ENCODE measurements at regions not wholly inside any gene's neighbourhood (a gene's known extent, or its start where the extent isn't known, plus 50 kb on each side); places are given as distances from the start of the nearest gene placed in this dataset.

DNA sequence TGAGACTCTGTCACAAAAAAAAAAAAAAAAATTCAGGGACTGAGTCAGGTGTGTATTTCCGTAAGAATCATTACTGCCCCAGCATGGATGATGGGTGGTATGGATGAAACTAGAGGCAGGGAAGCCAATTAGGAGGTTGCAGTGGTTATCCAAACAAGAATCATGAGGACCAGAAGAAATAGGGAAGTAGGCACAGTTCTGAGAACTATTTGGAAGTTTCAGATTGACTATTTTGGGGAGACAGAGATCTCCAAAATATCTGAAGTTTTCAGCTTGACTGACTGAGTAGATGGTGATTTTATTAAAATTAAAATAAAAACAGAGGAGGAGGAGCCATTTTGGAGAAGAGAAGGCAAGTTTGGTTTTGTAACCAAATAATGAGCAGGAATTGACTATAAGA lies 119.4 kb upstream of the NRBF2 start:
- Histone ChIP-seq H3K4me3 (ENCODE audit: control insufficient read depth in 2 of 3, extremely low read depth in 1 of 3, insufficient read depth in 2 of 3, low read depth in 1 of 3, low read length in 3 of 3) (no peak overlapping the region), H3K4me1 (ENCODE audit: control insufficient read depth, extremely low read depth, insufficient read depth, low read length) (no peaks in the 10 kb centered on the region), H3K9ac (ENCODE audit: control insufficient read depth, extremely low read depth, insufficient read depth, low read length) (no peak overlapping the region), H3K36me3 (ENCODE audit: control insufficient read depth in 2 of 2, extremely low read depth in 1 of 2, insufficient read depth in 2 of 2, low read length in 2 of 2) (no peaks in the 10 kb centered on the region), H2AFZ (ENCODE audit: control insufficient read depth, low read length) (no peak overlapping the region), H3K4me2 (ENCODE audit: control insufficient read depth, extremely low read depth, insufficient read depth, low read depth, low read length) (no peak overlapping the region), H4K20me1 (ENCODE audit: control insufficient read depth, extremely low read depth, insufficient read depth, low read length) (no peaks in the 10 kb centered on the region), H3K9me1 (ENCODE audit: control insufficient read depth, extremely low read depth, insufficient read depth, low read length) (no peaks in the 10 kb centered on the region), H3K79me2 (ENCODE audit: control insufficient read depth, insufficient read depth, low read length) (no peaks in the 10 kb centered on the region), H3K27ac (ENCODE audit: control insufficient read depth, insufficient read depth, low read length) (no peak overlapping the region), H3K9me3 (ENCODE audit: control insufficient read depth, low read depth, low read length) (no peaks in the 10 kb centered on the region), H3K27me3 (ENCODE audit: control insufficient read depth, extremely low read depth, insufficient read depth, low read length) (no peaks in the 10 kb centered on the region)
- DNase-seq (ENCODE audit: low read depth, low spot score) (no peak), FAIRE-seq (no peak)
- dilution Hi-C loops (cut with MboI; ENCODE audit: extremely low pct_ligation_motif_present, low sequenced_read_pairs): no loop called here
- TF ChIP-seq EZH2 (IDR thresholded peaks at IDR 0.05; ENCODE audit: low read length): no peak
- TF ChIP-seq, protein P1, sequence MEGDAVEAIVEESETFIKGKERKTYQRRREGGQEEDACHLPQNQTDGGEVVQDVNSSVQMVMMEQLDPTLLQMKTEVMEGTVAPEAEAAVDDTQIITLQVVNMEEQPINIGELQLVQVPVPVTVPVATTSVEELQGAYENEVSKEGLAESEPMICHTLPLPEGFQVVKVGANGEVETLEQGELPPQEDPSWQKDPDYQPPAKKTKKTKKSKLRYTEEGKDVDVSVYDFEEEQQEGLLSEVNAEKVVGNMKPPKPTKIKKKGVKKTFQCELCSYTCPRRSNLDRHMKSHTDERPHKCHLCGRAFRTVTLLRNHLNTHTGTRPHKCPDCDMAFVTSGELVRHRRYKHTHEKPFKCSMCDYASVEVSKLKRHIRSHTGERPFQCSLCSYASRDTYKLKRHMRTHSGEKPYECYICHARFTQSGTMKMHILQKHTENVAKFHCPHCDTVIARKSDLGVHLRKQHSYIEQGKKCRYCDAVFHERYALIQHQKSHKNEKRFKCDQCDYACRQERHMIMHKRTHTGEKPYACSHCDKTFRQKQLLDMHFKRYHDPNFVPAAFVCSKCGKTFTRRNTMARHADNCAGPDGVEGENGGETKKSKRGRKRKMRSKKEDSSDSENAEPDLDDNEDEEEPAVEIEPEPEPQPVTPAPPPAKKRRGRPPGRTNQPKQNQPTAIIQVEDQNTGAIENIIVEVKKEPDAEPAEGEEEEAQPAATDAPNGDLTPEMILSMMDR (optimal IDR thresholded peaks at IDR 0.05 in 1 of 3, IDR thresholded peaks at IDR 0.05 in 1 of 3, conservative IDR thresholded peaks at IDR 0.05 in 1 of 3; ENCODE audit: extremely low read depth in 1 of 3, insufficient read depth in 2 of 3, low read length in 3 of 3): no peak

DNA sequence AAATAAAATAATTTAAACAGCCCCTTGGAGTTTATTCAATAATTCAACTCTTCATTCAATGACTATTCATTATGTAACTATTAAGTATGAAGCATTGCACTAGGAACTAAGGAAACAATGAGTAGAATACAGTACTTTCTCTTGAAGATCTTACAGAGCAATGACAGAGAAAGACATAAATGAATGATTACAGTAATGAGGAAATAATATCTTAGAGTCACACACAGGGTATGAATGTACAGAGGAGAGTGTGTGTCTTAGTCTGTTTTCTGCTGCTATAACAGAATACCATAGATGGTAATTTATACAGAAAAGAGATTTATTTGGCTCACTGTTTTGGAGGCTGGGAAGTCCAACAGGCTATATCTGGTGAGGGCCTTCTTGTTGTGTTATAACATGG lies 120.5 kb upstream of the NRBF2 start:
- no peak for TF ChIP-seq EZH2 (IDR thresholded peaks at IDR 0.05; ENCODE audit: low read length)
- TF ChIP-seq, protein P1 (optimal IDR thresholded peaks at IDR 0.05 in 1 of 3, IDR thresholded peaks at IDR 0.05 in 1 of 3, conservative IDR thresholded peaks at IDR 0.05 in 1 of 3; ENCODE audit: extremely low read depth in 1 of 3, insufficient read depth in 2 of 3, low read length in 3 of 3): no peak
- no peaks in the 10 kb centered on the region for H3K79me2 ChIP-seq (ENCODE audit: control insufficient read depth, insufficient read depth, low read length)
- no peak overlapping the region for H3K9ac ChIP-seq (ENCODE audit: control insufficient read depth, extremely low read depth, insufficient read depth, low read length)
- H3K4me3 ChIP-seq (ENCODE audit: control insufficient read depth in 2 of 3, extremely low read depth in 1 of 3, insufficient read depth in 2 of 3, low read depth in 1 of 3, low read length in 3 of 3): no peak overlapping the region
- no peak overlapping the region for H2AFZ ChIP-seq (ENCODE audit: control insufficient read depth, low read length)
- FAIRE-seq (no peak), DNase-seq (ENCODE audit: low read depth, low spot score) (no peak)
- no peaks in the 10 kb centered on the region for H4K20me1 ChIP-seq (ENCODE audit: control insufficient read depth, extremely low read depth, insufficient read depth, low read length)
- H3K4me1 ChIP-seq (ENCODE audit: control insufficient read depth, extremely low read depth, insufficient read depth, low read length): no peaks in the 10 kb centered on the region
- peaks cover 2% of the 10 kb centered on the region for H3K27me3 ChIP-seq (ENCODE audit: control insufficient read depth, extremely low read depth, insufficient read depth, low read length)
- H3K9me1 ChIP-seq (ENCODE audit: control insufficient read depth, extremely low read depth, insufficient read depth, low read length): no peaks in the 10 kb centered on the region
- no peaks in the 10 kb centered on the region for H3K9me3 ChIP-seq (ENCODE audit: control insufficient read depth, low read depth, low read length)
- no peaks in the 10 kb centered on the region for H3K36me3 ChIP-seq (ENCODE audit: control insufficient read depth in 2 of 2, extremely low read depth in 1 of 2, insufficient read depth in 2 of 2, low read length in 2 of 2)
- H3K4me2 ChIP-seq (ENCODE audit: control insufficient read depth, extremely low read depth, insufficient read depth, low read depth, low read length): no peak overlapping the region
- dilution Hi-C loops (cut with MboI; ENCODE audit: extremely low pct_ligation_motif_present, low sequenced_read_pairs): no loop called here
- no peak overlapping the region for H3K27ac ChIP-seq (ENCODE audit: control insufficient read depth, insufficient read depth, low read length)

Measured in keratinocyte (primary cell).